Ammon's horn (tissue), 1 donor: ENCODE measurements at regions not wholly inside any gene's neighbourhood (a gene's known extent, or its start where the extent isn't known, plus 50 kb on each side); places are given as distances from the start of the nearest gene placed in this dataset.
A peak's percentile ranks its signal among the peaks of the same experiment; 100 is the strongest.
"Not testable (repeated sequence)": the region's sequence is repeated elsewhere in the genome, so short reads cannot be mapped to it uniquely, and the experiment has no call there.

Source experiments
- DNase-seq: peaks from one replicate; pipeline ENCODE4 v3.0.0-alpha.2; 2016; ENCODE audit warnings: low spot score

GRCh38 chr4:23956601-23957364 lies 66.9 kb upstream of the PPARGC1A start:
- DNase-seq = no peak

DNA sequence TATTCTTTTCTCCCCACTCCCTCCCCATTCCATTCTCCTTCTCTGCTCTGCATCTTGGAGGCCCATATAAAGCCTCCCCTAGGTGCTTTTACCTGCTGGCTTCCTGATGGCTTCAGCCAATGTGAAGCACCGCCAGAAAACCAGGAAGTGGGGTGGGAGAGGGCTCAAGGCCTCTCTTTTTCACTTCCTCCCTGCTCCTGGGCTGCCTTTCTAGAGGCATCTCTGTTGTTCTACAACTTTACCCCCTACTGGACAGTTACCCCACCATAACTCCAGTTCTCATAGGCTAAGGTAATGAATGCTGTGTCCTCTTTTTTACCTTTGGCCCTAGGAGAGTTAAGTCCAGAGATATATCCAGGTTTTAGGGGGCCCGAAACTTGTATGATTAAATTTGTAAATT lies 62.4 kb upstream of the PPARGC1A start:
- no peak for DNase-seq

- DNase-seq = no peak
Measured at GRCh38 chr4:23947826-23948225, 58.0 kb upstream of the PPARGC1A start.

- peak; percentile 20 for DNase-seq
Measured at GRCh38 chr4:23946299-23946698, 56.5 kb upstream of the PPARGC1A start.

- DNase-seq = no peak
Measured at GRCh38 chr4:23945451-23946017, 55.7 kb upstream of the PPARGC1A start.

DNA sequence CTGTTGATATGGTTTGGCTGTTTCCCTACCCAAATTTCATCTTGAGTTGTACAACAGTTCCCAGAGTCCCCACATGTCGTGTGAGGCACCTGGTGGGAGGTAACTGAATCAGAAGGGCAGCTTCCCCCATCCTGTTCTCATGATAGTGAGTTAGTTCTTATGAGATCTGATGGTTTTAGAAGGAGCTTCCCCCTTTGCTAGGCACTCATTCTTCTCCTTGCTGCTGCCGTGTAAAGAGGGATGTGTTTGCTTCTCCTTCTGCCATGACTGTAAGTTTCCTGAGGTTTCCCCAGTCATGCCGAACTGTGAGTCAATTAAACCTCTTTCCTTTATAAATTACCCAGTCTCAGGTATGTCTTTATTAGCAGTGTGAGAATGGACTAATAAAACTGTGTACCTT lies 54.7 kb upstream of the PPARGC1A start:
- DNase-seq = not testable (repeated sequence)

- no peak for DNase-seq
Measured at GRCh38 chr4:23943478-23943877, 53.6 kb upstream of the PPARGC1A start.

GRCh38 chr4:23942471-23942870 lies 52.6 kb upstream of the PPARGC1A start:
- no peak for DNase-seq
